ENCODE measurements at regions not wholly inside any gene's neighbourhood (a gene's known extent, or its start where the extent isn't known, plus 50 kb on each side); places are given as distances from the start of the nearest gene placed in this dataset.

- Histone ChIP-seq H3K36me3 (ENCODE audit: low read depth, missing control alignments) (no peaks in the 10 kb centered on the region), H3K9me3 (no peaks in the 10 kb centered on the region), H3K4me1 (no peaks in the 10 kb centered on the region), H3K27me3 (no peaks in the 10 kb centered on the region), H3K27ac (no peak overlapping the region), H3K4me3 (no peak overlapping the region)
- 91 to 95% methylated on average over 4 to 6 of the region's 6 CpGs for WGBS, 2 donors
- intact Hi-C loops (cut with DNase I; ENCODE audit: low total_unique reads): no loop called here
- no peak for DNase-seq
- TF ChIP-seq CTCF (IDR thresholded peaks at IDR 0.05) (no peak), POLR2A (IDR thresholded peaks at IDR 0.05) (no peak)
Observed at GRCh38 chr13:100833427-100833826, 158.8 kb upstream of the TMTC4 start.

GRCh38 chr13:100828226-100828625 lies 153.6 kb upstream of the TMTC4 start:
- H3K9me3 ChIP-seq: no peaks in the 10 kb centered on the region
- H3K36me3 ChIP-seq (ENCODE audit: low read depth, missing control alignments): no peaks in the 10 kb centered on the region
- no peaks in the 10 kb centered on the region for H3K4me1 ChIP-seq
- intact Hi-C loops (cut with DNase I; ENCODE audit: low total_unique reads): no loop called here
- H3K4me3 ChIP-seq: no peak overlapping the region
- TF ChIP-seq CTCF (IDR thresholded peaks at IDR 0.05) (no peak), POLR2A (IDR thresholded peaks at IDR 0.05) (no peak)
- H3K27ac ChIP-seq: no peak overlapping the region
- DNase-seq: no peak
- WGBS, 2 donors: 54 to 56% methylated on average over 5 of the region's 5 CpGs
- H3K27me3 ChIP-seq: no peaks in the 10 kb centered on the region

- no peak for DNase-seq
- H3K9me3 ChIP-seq: no peaks in the 10 kb centered on the region
- intact Hi-C loops (cut with DNase I; ENCODE audit: low total_unique reads): no loop called here
- no peaks in the 10 kb centered on the region for H3K27me3 ChIP-seq
- TF ChIP-seq POLR2A (IDR thresholded peaks at IDR 0.05) (no peak), CTCF (IDR thresholded peaks at IDR 0.05) (no peak)
- no peaks in the 10 kb centered on the region for H3K4me1 ChIP-seq
- WGBS, 2 donors: 32 to 52% methylated on average over 8 of the region's 8 CpGs
- H3K36me3 ChIP-seq (ENCODE audit: low read depth, missing control alignments): no peaks in the 10 kb centered on the region
- no peak overlapping the region for H3K27ac ChIP-seq
- H3K4me3 ChIP-seq: no peak overlapping the region
Observed at GRCh38 chr13:100827489-100828176, 153.0 kb upstream of the TMTC4 start.

GRCh38 chr13:100826441-100826840 lies 151.8 kb upstream of the TMTC4 start:
- Histone ChIP-seq H3K27me3 (no peaks in the 10 kb centered on the region), H3K27ac (no peak overlapping the region), H3K4me1 (no peaks in the 10 kb centered on the region), H3K9me3 (no peaks in the 10 kb centered on the region), H3K4me3 (no peak overlapping the region), H3K36me3 (ENCODE audit: low read depth, missing control alignments) (no peaks in the 10 kb centered on the region)
- intact Hi-C loops (cut with DNase I; ENCODE audit: low total_unique reads): no loop called here
- TF ChIP-seq POLR2A (IDR thresholded peaks at IDR 0.05) (no peak), CTCF (IDR thresholded peaks at IDR 0.05) (no peak)
- WGBS, 2 donors: 80 to 84% methylated on average over 3 of the region's 3 CpGs
- DNase-seq: no peak

GRCh38 chr13:100825557-100825956 lies 151.0 kb upstream of the TMTC4 start:
- WGBS, 2 donors: 75 to 88% methylated on average over 3 of the region's 3 CpGs
- intact Hi-C loops (cut with DNase I; ENCODE audit: low total_unique reads): no loop called here
- no peak overlapping the region for H3K4me3 ChIP-seq
- no peaks in the 10 kb centered on the region for H3K36me3 ChIP-seq (ENCODE audit: low read depth, missing control alignments)
- no peaks in the 10 kb centered on the region for H3K4me1 ChIP-seq
- no peak for DNase-seq
- H3K9me3 ChIP-seq: no peaks in the 10 kb centered on the region
- no peak overlapping the region for H3K27ac ChIP-seq
- TF ChIP-seq POLR2A (IDR thresholded peaks at IDR 0.05) (no peak), CTCF (IDR thresholded peaks at IDR 0.05) (no peak)
- H3K27me3 ChIP-seq: no peaks in the 10 kb centered on the region
